ENCODE measurements at regions not wholly inside any gene's neighbourhood (a gene's known extent, or its start where the extent isn't known, plus 50 kb on each side); places are given as distances from the start of the nearest gene placed in this dataset.

GRCh38 chr15:34496207-34496995, 58.8 kb upstream of the GOLGA8A start:
- Histone ChIP-seq H4K20me1 (ENCODE audit: insufficient read depth, low read length) (no peaks in the 10 kb centered on the region), H2AK9ac (replicated peaks; ENCODE audit: low read depth, low read length, poor library complexity) (no peak overlapping the region), H3K27ac (ENCODE audit: insufficient read depth, low read length) (no peak overlapping the region), H3K9me1 (ENCODE audit: insufficient read depth, low read length) (no peaks in the 10 kb centered on the region), H3K56ac (ENCODE audit: extremely low read depth, insufficient read depth, low read length) (no peak overlapping the region), H2AFZ (replicated peaks; ENCODE audit: low read length, poor library complexity) (no peak overlapping the region), H3K14ac (replicated peaks; ENCODE audit: low read depth, low read length) (no peak overlapping the region), H2BK120ac (ENCODE audit: low read depth, low read length) (no peak overlapping the region), H2AK5ac (ENCODE audit: low read depth, low read length) (no peak overlapping the region), H2BK5ac (ENCODE audit: low read depth, low read length, poor library complexity, severe bottlenecking) (no peak overlapping the region), H3K4me1 (ENCODE audit: control insufficient read depth, insufficient read depth, low read length) (no peaks in the 10 kb centered on the region), H2BK20ac (ENCODE audit: low read depth, low read length) (no peak overlapping the region), H3K18ac (ENCODE audit: low read depth, low read length) (no peak overlapping the region), H3K9ac (ENCODE audit: low read depth, low read length) (no peak overlapping the region), H4K5ac (ENCODE audit: low read depth, low read length) (no peak overlapping the region), H3K36me3 (ENCODE audit: control insufficient read depth, insufficient read depth, low read length) (no peaks in the 10 kb centered on the region), H4K91ac (ENCODE audit: insufficient read depth, low read depth, low read length) (no peak overlapping the region), H4K8ac (ENCODE audit: low read depth in 2 of 2, low read length in 2 of 2) (no peak overlapping the region), H2BK15ac (ENCODE audit: low read depth, low read length) (no peak overlapping the region), H3K79me1 (ENCODE audit: low read depth in 1 of 2, low read length in 2 of 2) (no peaks in the 10 kb centered on the region), H3K4me3 (ENCODE audit: insufficient read depth, low read depth, low read length) (no peak overlapping the region), H3K4me2 (ENCODE audit: low read depth, low read length) (no peak overlapping the region), H3K27me3 (ENCODE audit: control insufficient read depth, insufficient read depth, low read length) (peaks cover 20% of the 10 kb centered on the region), H3K23ac (ENCODE audit: low read depth, low read length) (no peak overlapping the region), H3K4ac (ENCODE audit: low read depth, low read length) (no peak overlapping the region), H3K9me3 (ENCODE audit: control insufficient read depth, insufficient read depth, low read length) (no peaks in the 10 kb centered on the region)
- CTCF ChIA-PET = no interaction called here
- in situ Hi-C loops (cut with MboI; ENCODE audit: low sequenced_read_pairs) = no loop called here
- TF ChIP-seq FOS (IDR thresholded peaks at IDR 0.05; ENCODE audit: low read depth, low read length) (no peak), CTCF (conservative IDR thresholded peaks at IDR 0.05; ENCODE audit: low read depth, low read length) (no peak), CEBPB (IDR thresholded peaks at IDR 0.05; ENCODE audit: low read depth, low read length) (no peak), MAZ (IDR thresholded peaks at IDR 0.05; ENCODE audit: borderline replicate concordance, low read depth, low read length) (no peak), BHLHE40 (IDR thresholded peaks at IDR 0.05; ENCODE audit: low read depth, low read length) (no peak), CHD1 (IDR thresholded peaks at IDR 0.05; ENCODE audit: low read depth, low read length) (no peak), MXI1 (IDR thresholded peaks at IDR 0.05; ENCODE audit: borderline replicate concordance, low read depth, low read length) (no peak), RCOR1 (IDR thresholded peaks at IDR 0.05; ENCODE audit: insufficient replicate concordance, low read length) (no peak), SMC3 (IDR thresholded peaks at IDR 0.05; ENCODE audit: low read depth, low read length) (no peak), RAD21 (IDR thresholded peaks at IDR 0.05; ENCODE audit: low read length) (no peak), RFX5 (IDR thresholded peaks at IDR 0.05; ENCODE audit: low read depth, low read length) (no peak)
- intact Hi-C loops (cut with micrococcal nuclease) = no loop called here
- dilution Hi-C loops (cut with HindIII; ENCODE audit: low sequenced_read_pairs, unreplicated experiment) = no loop called here
- ATAC-seq (ENCODE audit: low read depth) (no peak), DNase-seq (no peak)
- WGBS, 2 experiments (ENCODE audit: extremely low coverage in 2 of 2, insufficient read length in 1 of 2) = no CpG with 5 or more reads among the region's 30 CpGs
- BruUV-seq (replicated peaks) = no TSS peak
- POLR2A ChIA-PET (ENCODE audit: unreplicated experiment) = no interaction called here

Measured in IMR-90 (cell line).